ENCODE measurements at regions not wholly inside any gene's neighbourhood (a gene's known extent, or its start where the extent isn't known, plus 50 kb on each side); places are given as distances from the start of the nearest gene placed in this dataset.
"Not testable (repeated sequence)": the region's sequence is repeated elsewhere in the genome, so short reads cannot be mapped to it uniquely, and the experiment has no call there.

DNA sequence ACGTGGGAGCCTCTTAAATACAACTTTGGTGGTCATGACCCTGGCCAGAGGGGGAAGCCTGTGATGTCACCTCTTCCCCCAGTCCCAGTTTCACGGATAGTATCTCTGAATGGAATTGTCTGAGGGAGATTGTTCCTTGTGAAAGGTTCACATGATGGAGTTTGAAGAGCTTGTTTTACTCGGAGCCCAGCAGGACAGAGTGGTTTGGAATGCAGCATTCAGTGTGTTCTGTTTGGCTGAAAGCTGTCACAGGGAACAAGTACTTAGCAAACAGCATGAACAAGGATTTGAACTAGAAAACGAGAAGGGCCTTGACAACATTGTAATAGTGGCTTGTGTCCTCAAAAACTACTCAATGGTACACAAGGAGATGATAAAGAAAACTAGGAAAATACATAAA is 133.9 kb upstream of the CXorf66 start:
- H3K4me3 ChIP-seq (ENCODE audit: low read depth, low read length) = no peak overlapping the region
- no peak for DNase-seq (ENCODE audit: low read depth)
- TF ChIP-seq, protein P1, sequence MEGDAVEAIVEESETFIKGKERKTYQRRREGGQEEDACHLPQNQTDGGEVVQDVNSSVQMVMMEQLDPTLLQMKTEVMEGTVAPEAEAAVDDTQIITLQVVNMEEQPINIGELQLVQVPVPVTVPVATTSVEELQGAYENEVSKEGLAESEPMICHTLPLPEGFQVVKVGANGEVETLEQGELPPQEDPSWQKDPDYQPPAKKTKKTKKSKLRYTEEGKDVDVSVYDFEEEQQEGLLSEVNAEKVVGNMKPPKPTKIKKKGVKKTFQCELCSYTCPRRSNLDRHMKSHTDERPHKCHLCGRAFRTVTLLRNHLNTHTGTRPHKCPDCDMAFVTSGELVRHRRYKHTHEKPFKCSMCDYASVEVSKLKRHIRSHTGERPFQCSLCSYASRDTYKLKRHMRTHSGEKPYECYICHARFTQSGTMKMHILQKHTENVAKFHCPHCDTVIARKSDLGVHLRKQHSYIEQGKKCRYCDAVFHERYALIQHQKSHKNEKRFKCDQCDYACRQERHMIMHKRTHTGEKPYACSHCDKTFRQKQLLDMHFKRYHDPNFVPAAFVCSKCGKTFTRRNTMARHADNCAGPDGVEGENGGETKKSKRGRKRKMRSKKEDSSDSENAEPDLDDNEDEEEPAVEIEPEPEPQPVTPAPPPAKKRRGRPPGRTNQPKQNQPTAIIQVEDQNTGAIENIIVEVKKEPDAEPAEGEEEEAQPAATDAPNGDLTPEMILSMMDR (IDR thresholded peaks at IDR 0.05; ENCODE audit: low read depth, low read length, missing control alignments) = no peak

DNA sequence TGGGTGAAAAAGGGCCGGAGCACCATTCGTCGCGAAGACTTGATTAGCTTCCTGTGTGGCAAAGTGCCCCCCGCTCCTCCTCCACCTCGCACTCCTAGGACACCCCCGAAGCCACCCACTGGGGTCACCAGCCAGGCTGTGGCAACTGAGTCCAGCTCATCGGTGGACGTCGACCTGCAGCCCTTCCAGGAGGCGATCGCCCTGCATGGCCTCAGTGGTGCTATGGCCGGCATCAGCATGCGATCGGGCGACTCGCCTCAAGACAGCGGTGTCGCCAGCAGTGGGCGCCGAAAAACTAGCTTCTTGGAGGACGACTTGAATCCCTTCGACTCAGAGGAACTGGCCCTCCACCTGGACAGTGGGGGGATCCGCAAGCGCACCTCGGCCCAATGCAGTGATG is 126.8 kb upstream of the CXorf66 start:
- TF ChIP-seq, protein P1 (IDR thresholded peaks at IDR 0.05; ENCODE audit: low read depth, low read length, missing control alignments) = no peak
- no peak for DNase-seq (ENCODE audit: low read depth)
- no peak overlapping the region for H3K4me3 ChIP-seq (ENCODE audit: low read depth, low read length)

GRCh38 chrX:140091125-140091886 is 126.0 kb upstream of the CXorf66 start:
- H3K4me3 ChIP-seq (ENCODE audit: low read depth, low read length) = no peak overlapping the region; the same call in 1 of the 2 replicates
- no peak for DNase-seq (ENCODE audit: low read depth)
- TF ChIP-seq, protein P1 (IDR thresholded peaks at IDR 0.05; ENCODE audit: low read depth, low read length, missing control alignments) = no peak

- no peak for DNase-seq (ENCODE audit: low read depth)
- TF ChIP-seq, protein P1 (IDR thresholded peaks at IDR 0.05; ENCODE audit: low read depth, low read length, missing control alignments) = no peak
- H3K4me3 ChIP-seq (ENCODE audit: low read depth, low read length) = no peak overlapping the region
These were observed 125.4 kb upstream of the CXorf66 start for GRCh38 chrX:140090800-140091124.

DNA sequence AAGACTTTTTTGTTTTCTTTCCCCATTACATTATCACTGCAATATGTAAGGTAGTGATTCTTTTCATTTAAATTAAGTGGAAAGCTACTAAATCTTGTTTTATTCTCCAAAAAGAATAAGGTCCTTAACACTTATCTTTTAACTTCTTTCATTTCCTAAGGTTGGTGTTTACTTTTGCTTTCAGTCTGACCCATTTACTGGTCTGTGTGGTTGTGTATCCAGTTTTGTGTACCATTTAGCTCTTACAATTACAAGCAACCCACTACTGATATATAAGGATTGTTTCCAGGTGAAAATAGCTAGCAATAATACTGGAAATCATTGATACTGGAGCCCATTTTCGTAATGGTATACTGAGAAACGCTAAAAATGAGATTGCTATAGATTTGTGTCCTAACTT is 123.1 kb upstream of the CXorf66 start:
- DNase-seq (ENCODE audit: low read depth) = no peak
- H3K4me3 ChIP-seq (ENCODE audit: low read depth, low read length) = no peak overlapping the region
- TF ChIP-seq, protein P1 (IDR thresholded peaks at IDR 0.05; ENCODE audit: low read depth, low read length, missing control alignments) = no peak

- TF ChIP-seq, protein P1 (IDR thresholded peaks at IDR 0.05; ENCODE audit: low read depth, low read length, missing control alignments) = no peak
- H3K4me3 ChIP-seq (ENCODE audit: low read depth, low read length) = no peak overlapping the region
These were observed 122.6 kb upstream of the CXorf66 start for GRCh38 chrX:140087875-140088274.

GRCh38 chrX:140086691-140087090 is 121.4 kb upstream of the CXorf66 start:
- no peak overlapping the region for H3K4me3 ChIP-seq (ENCODE audit: low read depth, low read length)
- DNase-seq (ENCODE audit: low read depth) = no peak
- TF ChIP-seq, protein P1 (IDR thresholded peaks at IDR 0.05; ENCODE audit: low read depth, low read length, missing control alignments) = no peak

More at GRCh38 chrX:140087875-140088274, 122.6 kb upstream of the CXorf66 start:
- DNase-seq (ENCODE audit: low read depth) = no peak

GRCh38 chrX:140074851-140075250 is 109.5 kb upstream of the CXorf66 start:
- not testable (repeated sequence) for DNase-seq (ENCODE audit: low read depth); H3K4me3 ChIP-seq (ENCODE audit: low read depth, low read length)
